HCT116 (cell line): ENCODE measurements at regions not wholly inside any gene's neighbourhood (a gene's known extent, or its start where the extent isn't known, plus 50 kb on each side); places are given as distances from the start of the nearest gene placed in this dataset.

Experiments used
- ATAC-seq: fragments of 200-7000 bp; cut with Tn5 transposase; 2 replicates; pipeline ENCODE4 v1.9.1; 2020; ENCODE audit warnings: mild to moderate bottlenecking, moderate library complexity
- BruUV-seq: library from RNA; stranded (reverse); fragments of 400-500 nt; replicated peaks from 2 replicates; lab custom pipeline; 2021; lab: Mats Ljungman, UMichigan
- CTCF ChIA-PET: fragments of 300-600 bp; sonication (Branson Sonifier 250); formaldehyde crosslinking; loops from one replicate; lab custom pipeline; 2021; ENCODE audit warnings: antibody characterized with exemption; lab: Charles Lee
- POLR2A ChIA-PET: fragments of 300-600, 350-600 bp; sonication (Branson Sonifier 250); formaldehyde crosslinking; loops from one replicate; lab custom pipeline; 2021; ENCODE audit warnings: antibody characterized with exemption; lab: Charles Lee
- RAD21 ChIA-PET, 2 experiments: fragments of 300-600 bp; sonication (Branson Sonifier 250); formaldehyde crosslinking; loops; one replicate each; lab custom pipeline; 2023; ENCODE audit warnings: low total read pairs in 2 of 2; ENCODE audit not compliant: uncharacterized antibody in 2 of 2, unreplicated experiment in 2 of 2, low non-redundant PET in 1 of 2; lab: Charles Lee
- DNase-seq: peaks from one replicate; pipeline ENCODE4 v3.0.0-alpha.2; 2010; ENCODE audit warnings: low read depth, low spot score
- H2AFZ ChIP-seq: fragments of 200-600 bp; shearing (Covaris generic), sonication (generic); 2 replicates; pipeline ENCODE4 v1.6.1; 2017; ENCODE audit warnings: low read depth, mixed run types, mixed read lengths, antibody characterized with exemption, low read length; ENCODE audit not compliant: poor library complexity, severe bottlenecking
- H3K27ac ChIP-seq: 2 replicates; pipeline ENCODE4 v1.5.1; 2012; ENCODE audit warnings: low read depth, low read length
- H3K27me3 ChIP-seq: fragments of 200-600 bp; sonication (generic); 2 replicates; pipeline ENCODE4 v1.6.1; 2016; ENCODE audit warnings: mixed run types, low read length, mixed read lengths; ENCODE audit not compliant: insufficient read depth
- H3K36me3 ChIP-seq, 2 experiments: fragments of 200-500 bp in 1 of 2; fragments of 200-600 bp in 1 of 2; sonication (Bioruptor generic) in 1 of 2; sonication (generic) in 1 of 2; 2 replicates each; pipeline versions ENCODE4 v1.5.1 to v1.6.1; 2014 to 2016; ENCODE audit warnings: low read length in 2 of 2, inconsistent platforms in 1 of 2, mixed read lengths in 1 of 2, mixed run types in 1 of 2; ENCODE audit not compliant: insufficient read depth in 2 of 2, control insufficient read depth in 1 of 2
- H3K4me1 ChIP-seq, 2 experiments: fragments of 200-600 bp in 1 of 2; sonication (generic) in 1 of 2; 2 replicates each; pipeline versions ENCODE4 v1.5.1 to v1.6.1; 2012 to 2017; ENCODE audit warnings: low read length in 2 of 2, inconsistent platforms in 1 of 2, mild to moderate bottlenecking in 1 of 2, mixed read lengths in 1 of 2, mixed run types in 1 of 2, moderate library complexity in 1 of 2; ENCODE audit not compliant: insufficient read depth in 2 of 2, control insufficient read depth in 1 of 2
- H3K4me2 ChIP-seq: fragments of 200-600 bp; sonication (generic); 2 replicates; pipeline ENCODE4 v1.6.1; 2017; ENCODE audit warnings: mixed run types, low read length, mixed read lengths
- H3K4me3 ChIP-seq, 2 experiments: fragments of 200-600 bp in 1 of 2; sonication (generic) in 1 of 2; replicated peaks in 1 of 2; 2 replicates each; pipeline ENCODE4 v1.5.1; 2011 to 2016; ENCODE audit warnings: low read length in 2 of 2, control low read depth in 1 of 2, low read depth in 1 of 2, mild to moderate bottlenecking in 1 of 2, mixed read lengths in 1 of 2, mixed run types in 1 of 2
- H3K79me2 ChIP-seq: fragments of 200-600 bp; sonication (generic); 2 replicates; pipeline ENCODE4 v1.6.1; 2017; ENCODE audit warnings: mild to moderate bottlenecking, mixed run types, low read length, moderate library complexity, mixed read lengths; ENCODE audit not compliant: insufficient read depth
- H3K9ac ChIP-seq: fragments of 200-600 bp; sonication (generic); 2 replicates; pipeline ENCODE4 v1.6.1; 2016; ENCODE audit warnings: low read length, mixed read lengths
- H3K9me2 ChIP-seq: fragments of 200-600 bp; sonication (generic), shearing (Covaris generic); 2 replicates; pipeline ENCODE4 v1.6.1; 2017; ENCODE audit warnings: mixed run types, mild to moderate bottlenecking, moderate library complexity; ENCODE audit not compliant: insufficient read depth
- H3K9me3 ChIP-seq, 2 experiments: fragments of 200-500 bp in 1 of 2; fragments of 200-600 bp in 1 of 2; sonication (Bioruptor generic) in 1 of 2; sonication (generic) in 1 of 2; 2 replicates each; pipeline ENCODE4 v1.6.1; 2014 to 2017; ENCODE audit warnings: low read length in 2 of 2, mixed read lengths in 2 of 2, inconsistent platforms in 1 of 2, low read depth in 1 of 2, mild to moderate bottlenecking in 1 of 2, mixed run types in 1 of 2, moderate library complexity in 1 of 2; ENCODE audit not compliant: control insufficient read depth in 1 of 2, insufficient read depth in 1 of 2
- H4K20me1 ChIP-seq: fragments of 200-600 bp; sonication (generic), shearing (Covaris generic); 2 replicates; pipeline ENCODE4 v1.6.1; 2017; ENCODE audit warnings: mixed run types, mild to moderate bottlenecking, moderate library complexity; ENCODE audit not compliant: insufficient read depth
- CBX3 ChIP-seq: IDR thresholded peaks from 2 replicates; pipeline ENCODE4 v1.6.1; 2012; ENCODE audit warnings: low read depth
- ELF1 ChIP-seq: IDR thresholded peaks from 2 replicates; pipeline ENCODE4 v1.6.1; 2012; ENCODE audit warnings: low read depth, borderline replicate concordance
- EZH2 ChIP-seq: fragments of 200-600 bp; sonication (generic); IDR thresholded peaks from 2 replicates; pipeline ENCODE4 v1.6.1; 2017; ENCODE audit warnings: antibody characterized with exemption, mixed run types
- JUND ChIP-seq: IDR thresholded peaks from 2 replicates; pipeline ENCODE4 v1.6.1; 2012
- POLR2A ChIP-seq: IDR thresholded peaks from 2 replicates; pipeline ENCODE4 v1.7.0; 2011; ENCODE audit warnings: borderline replicate concordance; ENCODE audit not compliant: insufficient read depth, insufficient read length; ENCODE audit errors: extremely low read depth
- POLR2AphosphoS5 ChIP-seq: IDR thresholded peaks from 2 replicates; pipeline ENCODE4 v1.6.1; 2011; ENCODE audit warnings: mild to moderate bottlenecking, low read depth, low read length, moderate library complexity
- SIN3A ChIP-seq: IDR thresholded peaks from 2 replicates; pipeline ENCODE4 v1.6.1; 2012; ENCODE audit warnings: low read depth
- SP1 ChIP-seq: IDR thresholded peaks from 2 replicates; pipeline ENCODE4 v1.6.1; 2012; ENCODE audit warnings: low read depth
- SRF ChIP-seq: IDR thresholded peaks from 2 replicates; pipeline ENCODE4 v1.6.1; 2012; ENCODE audit warnings: low read depth
- TCF7L2 ChIP-seq: IDR thresholded peaks from 2 replicates; pipeline ENCODE4 v1.7.0; 2011; ENCODE audit warnings: borderline replicate concordance, inconsistent platforms; ENCODE audit not compliant: insufficient read depth, insufficient read length; ENCODE audit errors: extremely low read depth
- intact Hi-C: fragments of 100-400 bp; cut with micrococcal nuclease; formaldehyde crosslinking; loops from 2 replicates; pipeline ENCODE4 v1.10.0; 2022
- TF ChIP-seq, protein P1 (sequence below): IDR thresholded peaks from 2 replicates; pipeline ENCODE4 v1.6.1; 2011; ENCODE audit warnings: mild to moderate bottlenecking, low read length, moderate library complexity; ENCODE audit not compliant: insufficient replicate concordance; ENCODE audit errors: extremely low read depth
- TF ChIP-seq, protein P2 (sequence below): IDR thresholded peaks from 2 replicates; pipeline ENCODE4 v1.6.1; 2012
- TF ChIP-seq, protein P3 (sequence below), 3 experiments: fragments of 200-600 bp in 1 of 3; sonication (generic) in 1 of 3; IDR thresholded peaks in 2 of 3; conservative IDR thresholded peaks in 1 of 3; 2 replicates each; pipeline ENCODE4 v1.5.1; 2012 to 2017; ENCODE audit warnings: low read depth in 2 of 3, low read length in 2 of 3, antibody characterized with exemption in 1 of 3, borderline replicate concordance in 1 of 3, control low read depth in 1 of 3, mild to moderate bottlenecking in 1 of 3, mixed read lengths in 1 of 3, mixed run types in 1 of 3, moderate library complexity in 1 of 3; ENCODE audit not compliant: insufficient read depth in 1 of 3

DNA sequence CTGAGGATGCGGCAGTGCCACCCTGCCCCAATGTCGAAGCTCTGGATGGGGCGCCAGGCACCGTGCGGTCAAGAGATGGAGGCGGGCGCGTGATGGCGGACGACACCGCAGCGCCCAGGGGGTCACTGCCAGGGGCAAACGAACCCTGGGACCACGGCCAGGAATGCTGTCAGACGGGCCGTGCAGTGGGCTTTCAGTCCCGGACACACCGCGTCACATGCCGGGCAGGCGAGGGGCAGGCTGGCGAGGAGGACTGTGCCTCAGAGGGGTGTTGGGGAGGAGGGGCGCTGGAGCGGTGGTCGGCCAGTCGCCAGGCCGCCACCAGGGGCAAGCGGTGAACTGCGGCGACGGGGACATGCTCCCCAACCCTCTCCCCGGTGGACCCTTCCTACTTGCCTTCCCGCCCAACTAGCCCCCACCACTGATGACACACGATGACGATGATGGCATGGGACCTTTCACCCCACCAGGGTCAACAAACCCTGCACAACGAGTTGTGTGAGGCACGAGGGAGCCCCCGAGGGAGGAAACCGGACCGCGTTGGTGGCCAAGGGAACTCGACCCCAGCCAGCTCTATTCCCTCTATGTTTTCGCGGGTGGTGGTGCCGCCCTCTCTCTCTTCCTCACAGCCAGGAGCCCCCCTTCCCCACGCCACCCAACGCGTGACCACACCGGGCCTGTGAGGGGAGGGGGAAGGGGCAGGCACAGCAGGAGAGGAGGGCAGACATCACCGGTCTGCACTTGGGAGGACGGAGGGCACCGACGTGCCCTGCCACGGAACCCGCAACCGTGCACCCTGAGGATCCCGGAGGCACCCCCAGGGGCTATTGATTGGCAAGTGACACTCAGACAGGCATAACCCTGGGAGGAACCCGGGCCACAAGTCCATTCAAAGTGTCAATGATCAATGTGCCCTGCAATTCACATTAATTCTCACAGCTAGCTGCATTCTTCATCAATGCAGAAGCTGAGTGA, 1960.9 kb upstream of the DEFB115 start:
- H4K20me1 ChIP-seq: no peaks in the 10 kb centered on the region
- intact Hi-C loops: no loop called here
- no peak overlapping the region for H3K27ac ChIP-seq
- ATAC-seq (no peak), DNase-seq (no peak)
- ChIA-PET CTCF (no interaction called here), POLR2A (no interaction called here), RAD21 (no interaction called here)
- no peak overlapping the region for H3K4me2 ChIP-seq
- no peaks in the 10 kb centered on the region for H3K27me3 ChIP-seq
- no peak overlapping the region for H3K4me3 ChIP-seq
- no peaks in the 10 kb centered on the region for H3K79me2 ChIP-seq
- H3K36me3 ChIP-seq: no peaks in the 10 kb centered on the region
- no peak overlapping the region for H3K9ac ChIP-seq
- no TSS peak for BruUV-seq
- TF ChIP-seq SIN3A: no peak
- TF ChIP-seq EZH2: no peak
- TF ChIP-seq SRF: no peak
- H2AFZ ChIP-seq: no peak overlapping the region
- H3K9me3 ChIP-seq: no peaks in the 10 kb centered on the region; a peak in 2 of 4 replicates
- no peaks in the 10 kb centered on the region for H3K9me2 ChIP-seq
- no peaks in the 10 kb centered on the region for H3K4me1 ChIP-seq

DNA sequence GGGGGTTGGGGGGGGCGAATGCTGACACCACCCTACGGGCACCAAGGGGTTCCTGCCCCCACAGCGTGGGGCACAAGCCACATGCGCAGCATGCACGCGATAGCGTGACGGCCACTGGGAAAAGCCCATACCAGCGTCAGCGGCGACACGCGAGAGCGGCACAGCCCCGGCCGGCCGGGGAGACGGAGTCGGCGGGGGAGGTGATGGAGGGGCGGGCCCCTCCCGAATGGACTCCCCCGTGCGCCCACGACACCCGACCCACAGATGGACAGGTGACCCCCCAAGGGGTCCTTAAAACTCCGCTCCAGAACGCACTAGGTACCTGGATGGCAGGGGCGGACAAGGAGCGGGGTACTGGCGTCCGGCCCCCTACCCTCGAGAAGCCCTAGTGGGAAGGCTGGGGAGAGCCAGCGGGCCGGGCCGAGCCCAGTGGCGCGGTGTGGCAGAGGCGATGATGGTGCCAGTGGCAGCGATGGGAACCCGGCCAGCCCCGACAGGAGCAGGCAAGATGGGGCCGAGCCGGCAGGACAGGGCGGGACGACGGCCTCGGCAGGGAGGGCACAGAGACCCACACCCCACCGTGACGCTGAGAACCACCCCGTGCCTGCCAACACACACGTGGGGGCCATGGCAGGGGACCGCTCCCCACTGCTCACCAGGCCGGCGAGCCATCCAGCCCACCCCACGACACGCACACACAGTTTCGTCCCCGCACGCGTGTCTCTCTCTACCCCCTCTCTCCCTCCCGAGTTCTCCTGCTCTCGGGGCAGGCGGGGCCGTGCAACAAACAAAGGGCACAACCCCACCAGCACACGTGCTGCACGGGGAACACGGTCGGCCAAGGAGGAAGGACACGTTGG, 1959.8 kb upstream of the DEFB115 start:
- Histone ChIP-seq H3K9me2 (no peaks in the 10 kb centered on the region), H3K4me2 (no peak overlapping the region), H3K27ac (no peak overlapping the region), H3K4me3 (no peak overlapping the region), H2AFZ (no peak overlapping the region), H3K36me3 (no peaks in the 10 kb centered on the region), H3K9ac (no peak overlapping the region), H3K79me2 (no peaks in the 10 kb centered on the region), H3K9me3 (no peaks in the 10 kb centered on the region; a peak in 2 of 4 replicates), H3K27me3 (no peaks in the 10 kb centered on the region), H3K4me1 (no peaks in the 10 kb centered on the region), H4K20me1 (no peaks in the 10 kb centered on the region)
- TF ChIP-seq, protein P1, sequence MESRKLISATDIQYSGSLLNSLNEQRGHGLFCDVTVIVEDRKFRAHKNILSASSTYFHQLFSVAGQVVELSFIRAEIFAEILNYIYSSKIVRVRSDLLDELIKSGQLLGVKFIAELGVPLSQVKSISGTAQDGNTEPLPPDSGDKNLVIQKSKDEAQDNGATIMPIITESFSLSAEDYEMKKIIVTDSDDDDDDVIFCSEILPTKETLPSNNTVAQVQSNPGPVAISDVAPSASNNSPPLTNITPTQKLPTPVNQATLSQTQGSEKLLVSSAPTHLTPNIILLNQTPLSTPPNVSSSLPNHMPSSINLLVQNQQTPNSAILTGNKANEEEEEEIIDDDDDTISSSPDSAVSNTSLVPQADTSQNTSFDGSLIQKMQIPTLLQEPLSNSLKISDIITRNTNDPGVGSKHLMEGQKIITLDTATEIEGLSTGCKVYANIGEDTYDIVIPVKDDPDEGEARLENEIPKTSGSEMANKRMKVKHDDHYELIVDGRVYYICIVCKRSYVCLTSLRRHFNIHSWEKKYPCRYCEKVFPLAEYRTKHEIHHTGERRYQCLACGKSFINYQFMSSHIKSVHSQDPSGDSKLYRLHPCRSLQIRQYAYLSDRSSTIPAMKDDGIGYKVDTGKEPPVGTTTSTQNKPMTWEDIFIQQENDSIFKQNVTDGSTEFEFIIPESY: no peak
- TF ChIP-seq CBX3 (no peak), JUND (no peak), POLR2AphosphoS5 (no peak), SP1 (no peak), ELF1 (no peak), EZH2 (no peak), POLR2A (no peak), TCF7L2 (no peak)
- TF ChIP-seq, protein P2, sequence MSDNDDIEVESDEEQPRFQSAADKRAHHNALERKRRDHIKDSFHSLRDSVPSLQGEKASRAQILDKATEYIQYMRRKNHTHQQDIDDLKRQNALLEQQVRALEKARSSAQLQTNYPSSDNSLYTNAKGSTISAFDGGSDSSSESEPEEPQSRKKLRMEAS: no peak
- TF ChIP-seq, protein P3, sequence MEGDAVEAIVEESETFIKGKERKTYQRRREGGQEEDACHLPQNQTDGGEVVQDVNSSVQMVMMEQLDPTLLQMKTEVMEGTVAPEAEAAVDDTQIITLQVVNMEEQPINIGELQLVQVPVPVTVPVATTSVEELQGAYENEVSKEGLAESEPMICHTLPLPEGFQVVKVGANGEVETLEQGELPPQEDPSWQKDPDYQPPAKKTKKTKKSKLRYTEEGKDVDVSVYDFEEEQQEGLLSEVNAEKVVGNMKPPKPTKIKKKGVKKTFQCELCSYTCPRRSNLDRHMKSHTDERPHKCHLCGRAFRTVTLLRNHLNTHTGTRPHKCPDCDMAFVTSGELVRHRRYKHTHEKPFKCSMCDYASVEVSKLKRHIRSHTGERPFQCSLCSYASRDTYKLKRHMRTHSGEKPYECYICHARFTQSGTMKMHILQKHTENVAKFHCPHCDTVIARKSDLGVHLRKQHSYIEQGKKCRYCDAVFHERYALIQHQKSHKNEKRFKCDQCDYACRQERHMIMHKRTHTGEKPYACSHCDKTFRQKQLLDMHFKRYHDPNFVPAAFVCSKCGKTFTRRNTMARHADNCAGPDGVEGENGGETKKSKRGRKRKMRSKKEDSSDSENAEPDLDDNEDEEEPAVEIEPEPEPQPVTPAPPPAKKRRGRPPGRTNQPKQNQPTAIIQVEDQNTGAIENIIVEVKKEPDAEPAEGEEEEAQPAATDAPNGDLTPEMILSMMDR (IDR thresholded peaks at IDR 0.05 in 2 of 3, conservative IDR thresholded peaks at IDR 0.05 in 1 of 3; ENCODE audit: borderline replicate concordance in 1 of 3, insufficient read depth in 1 of 3, low read depth in 2 of 3, low read length in 2 of 3): no peak
- RAD21 ChIA-PET: no interaction called here
- DNase-seq (no peak), ATAC-seq (no peak)
- intact Hi-C loops: no loop called here
- BruUV-seq: no TSS peak
- CTCF ChIA-PET: no interaction called here
- POLR2A ChIA-PET: no interaction called here
